Gastroesophageal sphincter (tissue), 4 donors: ENCODE measurements at regions not wholly inside any gene's neighbourhood (a gene's known extent, or its start where the extent isn't known, plus 50 kb on each side); places are given as distances from the start of the nearest gene placed in this dataset.

Source experiments
- ATAC-seq: fragments of 150-250 bp; one replicate; pipeline ENCODE4 v1.9.1; 2016; ENCODE audit warnings: mild to moderate bottlenecking, moderate library complexity
- H3K27ac ChIP-seq, 4 donors: fragments of 200-600 bp; sonication (generic) in 3 of 4; 1 replicate in 3 of 4; 2 replicates in 1 of 4; pipeline ENCODE4 v1.5.1; 2016 to 2019
- H3K27me3 ChIP-seq: fragments of 200-600 bp; sonication (generic); one replicate; pipeline ENCODE4 v1.5.1; 2019
- H3K36me3 ChIP-seq, 2 donors: fragments of 200-600 bp; sonication (generic); one replicate each; pipeline ENCODE4 v1.5.1; 2019; ENCODE audit warnings: control low read depth in 1 of 2
- H3K4me1 ChIP-seq, 3 donors: fragments of 200-600 bp; sonication (generic); 1 replicate in 2 of 3; 2 replicates in 1 of 3; pipeline ENCODE4 v1.5.1; 2016 to 2019; ENCODE audit warnings: control low read depth in 2 of 3
- H3K4me3 ChIP-seq, 2 donors: fragments of 200-600 bp; sonication (generic); one replicate each; pipeline ENCODE4 v1.5.1; 2019; ENCODE audit warnings: mild to moderate bottlenecking in 1 of 2, moderate library complexity in 1 of 2
- H3K9me3 ChIP-seq, 3 donors: fragments of 200-600 bp; sonication (generic); one replicate each; pipeline ENCODE4 v1.5.1; 2017 to 2019; ENCODE audit warnings: control low read depth in 2 of 3
- EP300 ChIP-seq: sonication (generic); formaldehyde crosslinking; IDR thresholded peaks from one replicate; pipeline ENCODE4 v1.6.1; 2017; ENCODE audit warnings: antibody characterized with exemption, mild to moderate bottlenecking
- POLR2A ChIP-seq, 2 donors: fragments of 450-650 bp; IDR thresholded peaks; one replicate each; pipeline ENCODE4 v1.6.1; 2017; ENCODE audit warnings: antibody characterized with exemption in 2 of 2, mild to moderate bottlenecking in 2 of 2, moderate library complexity in 1 of 2
- POLR2AphosphoS5 ChIP-seq: sonication (generic); formaldehyde crosslinking; IDR thresholded peaks from one replicate; pipeline ENCODE4 v1.6.1; 2017; ENCODE audit warnings: antibody characterized with exemption
- WGBS, 2 donors: methylation state at CpG; one replicate each; pipeline ENCODE4 v1.1.5; 2018; ENCODE audit warnings: low coverage in 1 of 2; 5-methylcytosine and 5-hydroxymethylcytosine counted together
- TF ChIP-seq, protein P1 (sequence below), 4 experiments: fragments of 200-600 bp in 2 of 4; fragments of 450-650 bp in 2 of 4; sonication (generic) in 1 of 4; IDR thresholded peaks; one replicate each; pipeline ENCODE4 v1.5.1; 2017 to 2019; ENCODE audit warnings: antibody characterized with exemption in 4 of 4, mild to moderate bottlenecking in 2 of 4, moderate library complexity in 2 of 4

DNA sequence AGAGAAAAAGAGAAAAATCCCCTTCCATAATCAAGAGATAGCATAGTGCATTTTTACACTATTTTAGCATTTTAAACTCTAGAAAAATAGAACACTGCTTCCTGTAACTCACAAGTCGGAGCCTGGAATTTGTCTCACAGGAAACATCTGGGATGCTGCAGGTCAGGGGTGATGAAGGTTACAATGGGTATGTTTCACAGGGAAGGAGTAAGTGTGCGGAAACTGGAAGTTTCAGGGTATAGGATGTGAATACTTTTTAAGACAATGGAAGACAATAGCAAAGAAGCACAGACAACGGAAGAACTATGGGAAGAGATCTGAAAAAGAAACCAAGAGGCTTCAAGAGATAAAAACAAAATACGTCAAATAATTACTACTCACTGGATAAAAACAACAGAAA, 361.0 kb upstream of the MARCKS start:
- ATAC-seq, result no peak
- H3K9me3 ChIP-seq, result no peaks in the 10 kb centered on the region
- no peak for TF ChIP-seq POLR2A (IDR thresholded peaks at IDR 0.05)
- no peak for TF ChIP-seq EP300
- no peak for TF ChIP-seq POLR2AphosphoS5
- TF ChIP-seq, protein P1, sequence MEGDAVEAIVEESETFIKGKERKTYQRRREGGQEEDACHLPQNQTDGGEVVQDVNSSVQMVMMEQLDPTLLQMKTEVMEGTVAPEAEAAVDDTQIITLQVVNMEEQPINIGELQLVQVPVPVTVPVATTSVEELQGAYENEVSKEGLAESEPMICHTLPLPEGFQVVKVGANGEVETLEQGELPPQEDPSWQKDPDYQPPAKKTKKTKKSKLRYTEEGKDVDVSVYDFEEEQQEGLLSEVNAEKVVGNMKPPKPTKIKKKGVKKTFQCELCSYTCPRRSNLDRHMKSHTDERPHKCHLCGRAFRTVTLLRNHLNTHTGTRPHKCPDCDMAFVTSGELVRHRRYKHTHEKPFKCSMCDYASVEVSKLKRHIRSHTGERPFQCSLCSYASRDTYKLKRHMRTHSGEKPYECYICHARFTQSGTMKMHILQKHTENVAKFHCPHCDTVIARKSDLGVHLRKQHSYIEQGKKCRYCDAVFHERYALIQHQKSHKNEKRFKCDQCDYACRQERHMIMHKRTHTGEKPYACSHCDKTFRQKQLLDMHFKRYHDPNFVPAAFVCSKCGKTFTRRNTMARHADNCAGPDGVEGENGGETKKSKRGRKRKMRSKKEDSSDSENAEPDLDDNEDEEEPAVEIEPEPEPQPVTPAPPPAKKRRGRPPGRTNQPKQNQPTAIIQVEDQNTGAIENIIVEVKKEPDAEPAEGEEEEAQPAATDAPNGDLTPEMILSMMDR (IDR thresholded peaks at IDR 0.05), result no peak
- H3K36me3 ChIP-seq, result no peaks in the 10 kb centered on the region
- H3K4me3 ChIP-seq, result no peak overlapping the region
- 74 to 81% methylated on average over 4 of the region's 4 CpGs for WGBS, 2 donors
- no peaks in the 10 kb centered on the region for H3K27me3 ChIP-seq
- H3K27ac ChIP-seq, result no peak overlapping the region
- H3K4me1 ChIP-seq, result peaks cover 0 to 8% (median 0%) of the 10 kb centered on the region in 3 donors

DNA sequence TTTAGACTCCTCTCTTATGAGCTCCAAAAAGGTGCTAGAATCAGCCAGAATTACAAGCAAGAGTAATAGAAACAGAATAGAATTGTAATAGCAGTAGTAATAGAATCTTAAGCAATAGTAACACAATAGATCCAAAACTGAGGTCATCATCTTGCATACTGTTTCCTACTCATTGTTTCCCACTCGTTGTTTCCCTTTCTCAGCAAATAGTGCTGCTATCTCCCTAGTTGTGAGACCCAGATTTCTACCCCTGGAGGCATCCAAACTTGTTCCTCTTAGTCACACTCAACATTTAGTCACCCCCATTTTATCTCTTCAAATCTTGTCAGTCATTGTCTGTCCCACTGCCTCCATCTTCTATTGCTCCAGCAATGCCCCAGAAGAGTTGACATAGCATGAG, 356.9 kb upstream of the MARCKS start:
- Histone ChIP-seq H3K27ac (no peak overlapping the region), H3K4me1 (peaks cover 0 to 8% (median 0%) of the 10 kb centered on the region in 3 donors), H3K36me3 (no peaks in the 10 kb centered on the region), H3K27me3 (no peaks in the 10 kb centered on the region), H3K4me3 (no peak overlapping the region), H3K9me3 (no peaks in the 10 kb centered on the region)
- TF ChIP-seq POLR2A (IDR thresholded peaks at IDR 0.05) (no peak), EP300 (no peak), POLR2AphosphoS5 (no peak)
- TF ChIP-seq, protein P1 (IDR thresholded peaks at IDR 0.05), result no peak
- no peak for ATAC-seq
- 52 to 86% methylated on average over 1 of the region's 1 CpG for WGBS, 2 donors

GRCh38 chr6:113505084-113505699, 352.0 kb upstream of the MARCKS start:
- H3K9me3 ChIP-seq, result no peaks in the 10 kb centered on the region
- no peak overlapping the region for H3K27ac ChIP-seq
- H3K27me3 ChIP-seq, result no peaks in the 10 kb centered on the region
- no peak for ATAC-seq
- WGBS, 2 donors, result 89 to 95% methylated on average over 2 of the region's 2 CpGs
- TF ChIP-seq, protein P1 (IDR thresholded peaks at IDR 0.05), result no peak
- no peak for TF ChIP-seq EP300
- TF ChIP-seq POLR2A (IDR thresholded peaks at IDR 0.05), result no peak
- no peak for TF ChIP-seq POLR2AphosphoS5
- no peaks in the 10 kb centered on the region for H3K36me3 ChIP-seq
- H3K4me1 ChIP-seq, result no peaks in the 10 kb centered on the region
- H3K4me3 ChIP-seq, result no peak overlapping the region

DNA sequence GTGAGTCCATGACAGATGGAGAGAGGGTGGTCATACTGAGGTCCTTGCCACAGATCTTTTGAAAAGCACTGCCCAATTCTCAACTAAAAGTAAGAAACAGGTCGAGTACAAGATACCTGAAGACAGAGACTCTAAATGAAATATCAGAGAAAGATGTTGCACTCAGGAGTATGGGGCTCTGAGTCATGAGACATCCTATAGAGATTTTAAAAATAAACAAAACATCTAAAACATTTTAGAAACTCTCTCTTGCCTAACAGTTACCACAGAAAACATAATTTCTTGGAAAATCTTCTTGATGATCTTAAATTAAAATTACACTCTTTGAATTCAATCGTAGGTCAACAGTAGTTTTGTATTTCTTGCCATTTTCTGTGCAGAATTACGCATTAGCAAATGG, 348.9 kb upstream of the MARCKS start:
- Histone ChIP-seq H3K9me3 (no peaks in the 10 kb centered on the region), H3K36me3 (no peaks in the 10 kb centered on the region), H3K27me3 (no peaks in the 10 kb centered on the region), H3K4me3 (no peak overlapping the region), H3K27ac (no peak overlapping the region), H3K4me1 (no peaks in the 10 kb centered on the region)
- 80 to 91% methylated on average over 3 of the region's 3 CpGs for WGBS, 2 donors
- TF ChIP-seq, protein P1 (IDR thresholded peaks at IDR 0.05), result no peak
- TF ChIP-seq POLR2A (IDR thresholded peaks at IDR 0.05), result no peak
- TF ChIP-seq POLR2AphosphoS5, result no peak
- no peak for TF ChIP-seq EP300
- ATAC-seq, result no peak

- no peak for ATAC-seq
- 82 to 100% methylated on average over 2 of the region's 2 CpGs for WGBS, 2 donors
- Histone ChIP-seq H3K4me1 (no peaks in the 10 kb centered on the region), H3K9me3 (no peaks in the 10 kb centered on the region), H3K4me3 (no peak overlapping the region), H3K27me3 (no peaks in the 10 kb centered on the region), H3K36me3 (no peaks in the 10 kb centered on the region), H3K27ac (no peak overlapping the region)
- TF ChIP-seq POLR2A (IDR thresholded peaks at IDR 0.05) (no peak), POLR2AphosphoS5 (no peak), EP300 (no peak)
- TF ChIP-seq, protein P1 (IDR thresholded peaks at IDR 0.05), result no peak
Measured at GRCh38 chr6:113511100-113511499, 346.0 kb upstream of the MARCKS start.
